Left ventricle myocardium inferior (tissue), 1 donor: ENCODE measurements at regions not wholly inside any gene's neighbourhood (a gene's known extent, or its start where the extent isn't known, plus 50 kb on each side); places are given as distances from the start of the nearest gene placed in this dataset.
A peak's percentile ranks its signal among the peaks of the same experiment; 100 is the strongest.

Experiments used
- DNase-seq: peaks from one replicate; pipeline ENCODE4 v3.0.0-alpha.2; 2020
- H3K27ac ChIP-seq: fragments of 200-600 bp; replicated peaks from 2 replicates; pipeline ENCODE4 v1.8.0; 2021
- H3K27me3 ChIP-seq: fragments of 200-600 bp; 2 replicates; pipeline ENCODE4 v1.8.0; 2021; ENCODE audit warnings: low read depth
- H3K36me3 ChIP-seq: fragments of 200-600 bp; 2 replicates; pipeline ENCODE4 v1.8.0; 2021
- H3K4me1 ChIP-seq: fragments of 200-600 bp; 2 replicates; pipeline ENCODE4 v1.8.0; 2021
- H3K4me3 ChIP-seq: fragments of 200-600 bp; 2 replicates; pipeline ENCODE4 v1.8.0; 2021; ENCODE audit warnings: mild to moderate bottlenecking, moderate library complexity
- H3K9me3 ChIP-seq: fragments of 200-600 bp; replicated peaks from 2 replicates; pipeline ENCODE4 v1.8.0; 2021
- CTCF ChIP-seq: fragments of 200-600 bp; IDR thresholded peaks from 2 replicates; pipeline ENCODE4 v1.8.0; 2021; ENCODE audit warnings: antibody characterized with exemption, mild to moderate bottlenecking, borderline replicate concordance
- intact Hi-C: fragments of 100-400 bp; cut with micrococcal nuclease; formaldehyde crosslinking; loops from one replicate; pipeline ENCODE4 v1.11.0; 2022
- donor health status: DM: no; HTN: yes; CAD: no; lungs with severe emphysema.

- Histone ChIP-seq H3K27ac (no peak overlapping the region), H3K4me1 (no peaks in the 10 kb centered on the region), H3K27me3 (peaks cover 29% of the 10 kb centered on the region), H3K9me3 (no peaks in the 10 kb centered on the region), H3K36me3 (no peaks in the 10 kb centered on the region), H3K4me3 (no peak overlapping the region)
- TF ChIP-seq CTCF = no peak
- no peak for DNase-seq
- intact Hi-C loops = no loop called here
Observed at GRCh38 chr14:21840765-21841164, 167.1 kb upstream of the OR4E1 start.

DNA sequence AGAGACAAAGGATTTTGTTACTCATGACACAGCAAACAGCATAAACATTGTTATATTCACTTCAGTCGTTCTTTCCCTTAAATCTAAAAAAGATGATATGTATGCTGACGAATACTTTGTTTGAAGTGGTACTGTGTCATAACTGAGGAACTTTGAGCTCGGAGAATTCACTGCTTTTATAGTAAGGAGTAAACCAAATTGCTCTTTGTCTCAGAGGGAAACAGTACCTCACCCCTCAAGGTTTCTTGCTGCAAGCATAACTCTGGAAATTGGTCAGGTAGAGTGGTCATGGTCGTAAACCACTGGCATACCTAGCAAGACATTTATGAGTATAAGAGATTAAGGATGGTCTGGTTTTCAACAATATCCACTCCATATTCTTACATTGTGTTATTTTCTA, 160.2 kb upstream of the OR4E1 start:
- no peak for DNase-seq
- H3K4me3 ChIP-seq = no peak overlapping the region
- H3K36me3 ChIP-seq = no peaks in the 10 kb centered on the region
- H3K27me3 ChIP-seq = peaks cover 14% of the 10 kb centered on the region
- H3K27ac ChIP-seq = no peak overlapping the region
- no peaks in the 10 kb centered on the region for H3K4me1 ChIP-seq
- intact Hi-C loops = no loop called here
- H3K9me3 ChIP-seq = no peaks in the 10 kb centered on the region
- no peak for TF ChIP-seq CTCF

- Histone ChIP-seq H3K4me1 (no peaks in the 10 kb centered on the region), H3K36me3 (no peaks in the 10 kb centered on the region), H3K4me3 (no peak overlapping the region), H3K27ac (no peak overlapping the region), H3K27me3 (peaks cover 17% of the 10 kb centered on the region), H3K9me3 (no peaks in the 10 kb centered on the region)
- no peak for TF ChIP-seq CTCF
- DNase-seq = no peak
- intact Hi-C loops = no loop called here
Observed at GRCh38 chr14:21825845-21826244, 152.2 kb upstream of the OR4E1 start.

DNA sequence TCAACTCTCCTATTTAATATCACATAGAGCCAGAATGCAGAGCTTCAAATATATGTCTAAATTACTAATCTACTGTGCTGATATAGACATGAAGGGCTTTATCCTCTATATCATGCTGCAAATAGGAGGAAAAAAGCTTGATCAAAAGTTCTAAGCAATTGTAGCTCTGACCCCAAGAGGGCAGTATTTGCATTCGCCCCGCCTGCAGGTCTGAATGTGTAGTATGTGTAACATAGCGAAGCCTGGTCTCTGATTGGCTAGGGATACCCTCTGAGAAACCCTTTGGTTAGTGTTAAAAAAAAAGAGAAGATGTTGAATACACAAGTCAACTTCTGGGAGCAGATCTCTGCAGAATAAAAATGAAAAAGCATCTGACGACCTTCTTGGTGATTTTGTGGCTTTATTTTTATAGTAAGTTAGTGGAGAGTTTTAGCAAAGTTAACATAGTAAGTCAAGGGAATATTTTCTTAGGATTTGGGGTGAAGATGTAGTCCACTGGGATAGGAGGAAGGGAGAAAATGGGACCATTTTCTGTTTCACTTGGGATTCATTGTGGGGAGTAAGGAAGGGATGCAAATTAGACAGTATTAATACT, 151.6 kb upstream of the OR4E1 start:
- H3K27me3 ChIP-seq = peaks cover 11% of the 10 kb centered on the region
- no peak for DNase-seq
- no peaks in the 10 kb centered on the region for H3K9me3 ChIP-seq
- no peaks in the 10 kb centered on the region for H3K4me1 ChIP-seq
- intact Hi-C loops = no loop called here
- TF ChIP-seq CTCF = peak; percentile 13
- H3K4me3 ChIP-seq = no peak overlapping the region
- no peaks in the 10 kb centered on the region for H3K36me3 ChIP-seq
- no peak overlapping the region for H3K27ac ChIP-seq

GRCh38 chr14:21822109-21822508, 148.5 kb upstream of the OR4E1 start:
- H3K36me3 ChIP-seq = no peaks in the 10 kb centered on the region
- no peak for DNase-seq
- intact Hi-C loops = no loop called here
- TF ChIP-seq CTCF = no peak
- no peaks in the 10 kb centered on the region for H3K27me3 ChIP-seq
- no peaks in the 10 kb centered on the region for H3K4me1 ChIP-seq
- no peak overlapping the region for H3K27ac ChIP-seq
- no peak overlapping the region for H3K4me3 ChIP-seq
- peaks cover 27% of the 10 kb centered on the region for H3K9me3 ChIP-seq
